ENCODE measurements at regions not wholly inside any gene's neighbourhood (a gene's known extent, or its start where the extent isn't known, plus 50 kb on each side); places are given as distances from the start of the nearest gene placed in this dataset.

DNA sequence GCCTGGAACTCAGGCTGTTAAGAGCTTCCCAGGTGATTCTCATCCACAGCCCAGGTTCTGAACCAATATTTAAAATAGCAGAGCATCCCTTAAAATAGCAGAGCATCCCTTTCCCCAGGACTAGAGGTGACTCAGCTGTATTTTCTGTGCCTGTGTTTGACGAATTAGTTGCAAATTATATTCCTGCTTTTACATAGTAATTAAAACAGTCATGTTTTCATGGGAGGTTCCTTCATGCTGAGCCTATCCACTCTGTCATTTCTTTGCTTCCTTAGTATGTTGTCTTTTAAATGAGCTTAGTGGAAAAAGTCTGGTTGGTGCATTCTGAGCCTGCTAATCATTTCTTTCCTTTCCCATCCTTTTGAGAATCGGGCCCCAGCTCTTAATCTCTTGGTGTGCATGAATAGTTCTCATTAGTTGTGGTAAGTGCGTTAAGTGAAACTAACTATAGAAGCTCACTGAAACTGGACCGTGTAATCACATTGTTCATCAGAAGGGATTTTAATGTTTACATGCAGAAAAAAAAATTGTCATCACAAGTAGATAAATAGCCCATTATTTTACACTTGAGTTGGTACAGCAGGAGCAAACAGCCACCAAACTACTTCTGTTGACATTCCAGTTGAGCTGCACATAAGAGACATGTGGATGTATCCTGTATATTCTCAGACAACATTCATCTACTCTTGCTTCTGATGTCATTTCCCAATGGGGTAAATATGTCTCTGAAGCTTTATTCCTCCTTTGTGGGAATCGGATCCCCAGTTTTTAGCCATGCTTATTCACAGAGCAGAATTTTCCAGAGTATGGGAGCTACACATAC, 596.9 kb upstream of the WWC1 start:
- no peak for DNase-seq
- in situ Hi-C loops (cut with HindIII; ENCODE audit: low pct_ligation_motif_present, low pct_unique_long_range_greater_than_20kb, low sequenced_read_pairs), result no loop called here

DNA sequence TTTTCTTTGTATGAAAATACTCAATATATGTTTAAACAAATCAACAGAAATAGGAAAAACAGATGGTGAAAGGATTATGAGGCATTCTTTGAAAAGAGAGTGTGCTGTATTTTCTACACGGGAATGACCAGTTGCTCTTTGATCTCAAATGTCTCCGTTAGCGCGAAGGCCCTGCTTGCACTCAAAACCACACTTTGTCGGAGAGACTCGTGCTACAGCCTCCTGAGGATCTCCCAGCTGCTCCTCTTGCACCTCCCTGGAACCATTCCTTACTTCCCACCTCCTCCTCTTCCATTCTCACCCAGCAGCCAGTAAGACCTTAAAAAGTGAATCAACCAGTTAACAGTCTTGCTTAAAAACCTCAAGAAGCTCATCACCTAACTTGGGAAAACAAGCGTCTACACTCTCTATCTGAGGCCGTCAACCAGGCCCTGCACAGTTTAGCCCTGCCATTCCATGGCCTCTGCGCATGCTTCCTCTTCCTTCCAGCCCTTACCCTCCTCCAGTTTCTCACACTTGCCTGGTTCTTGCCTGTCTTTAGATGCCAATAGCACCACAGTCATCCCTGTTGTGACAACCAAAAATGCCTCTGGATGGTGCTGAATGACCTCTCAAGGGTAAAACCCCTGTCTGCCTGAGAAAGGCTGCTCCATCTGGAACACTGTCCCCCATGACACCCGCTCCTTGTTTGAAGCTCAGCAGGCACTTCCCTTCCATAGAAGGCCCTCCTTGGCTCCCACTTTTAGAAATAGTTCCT, 594.7 kb upstream of the WWC1 start:
- DNase-seq, result no peak
- in situ Hi-C loops (cut with HindIII; ENCODE audit: low pct_ligation_motif_present, low pct_unique_long_range_greater_than_20kb, low sequenced_read_pairs), result no loop called here

DNA sequence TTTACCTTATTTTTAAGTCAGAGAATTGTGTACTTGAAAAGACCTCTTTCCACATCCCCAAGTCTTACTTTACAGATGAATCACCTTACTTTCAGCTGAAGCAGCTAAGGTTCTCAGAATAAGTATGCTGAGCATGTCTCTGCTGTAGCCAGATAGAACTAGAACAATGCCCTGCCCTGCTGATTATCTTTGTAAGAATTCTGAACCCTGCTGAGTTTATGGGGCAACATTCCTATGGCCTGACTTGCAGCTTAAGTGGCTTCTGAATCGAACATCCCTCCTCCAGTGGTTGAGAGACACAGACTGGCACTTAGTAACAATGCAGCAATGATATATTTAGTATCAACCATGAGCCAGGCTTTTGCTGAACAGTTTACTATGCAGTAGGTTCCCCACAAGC, 592.0 kb upstream of the WWC1 start:
- in situ Hi-C loops (cut with HindIII; ENCODE audit: low pct_ligation_motif_present, low pct_unique_long_range_greater_than_20kb, low sequenced_read_pairs), result no loop called here
- peak; percentile 97 for DNase-seq

DNA sequence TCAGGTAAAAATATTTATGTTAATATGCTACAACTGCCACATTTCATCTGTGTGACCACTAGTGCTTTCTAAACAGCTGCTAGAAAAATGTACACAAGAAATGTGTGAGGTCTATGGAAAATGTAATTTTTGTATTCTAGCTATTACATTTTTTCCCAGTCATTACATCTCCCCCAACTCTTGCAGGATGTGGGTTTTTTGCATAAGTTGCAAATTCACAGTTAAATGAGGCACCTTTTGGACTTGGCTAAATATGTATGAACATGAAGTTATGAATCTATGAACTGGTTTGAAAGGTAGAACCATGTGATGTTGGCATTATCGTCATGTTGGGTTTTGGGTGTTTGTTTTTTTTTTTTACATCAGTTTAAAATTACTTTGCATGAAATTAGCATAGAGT, 590.4 kb upstream of the WWC1 start:
- DNase-seq, result no peak
- in situ Hi-C loops (cut with HindIII; ENCODE audit: low pct_ligation_motif_present, low pct_unique_long_range_greater_than_20kb, low sequenced_read_pairs), result no loop called here

DNA sequence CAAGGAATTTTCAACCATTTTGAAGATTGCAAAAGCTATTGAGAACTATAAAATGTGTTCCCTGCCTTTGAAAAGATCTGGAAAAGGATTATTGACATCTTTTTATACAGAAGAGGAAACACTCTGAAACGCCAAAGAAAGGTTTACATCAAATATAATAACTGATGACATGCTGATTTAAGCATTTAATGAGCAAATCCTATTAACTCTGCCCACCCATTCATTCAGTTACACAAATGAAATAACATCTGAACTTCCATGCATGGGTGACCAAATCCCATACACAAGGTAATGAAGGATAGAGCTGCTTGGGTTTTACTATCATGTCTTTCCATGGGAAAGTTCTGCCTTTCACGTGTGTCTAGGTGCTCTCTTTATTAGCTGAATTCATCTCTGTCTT, 589.4 kb upstream of the WWC1 start:
- in situ Hi-C loops (cut with HindIII; ENCODE audit: low pct_ligation_motif_present, low pct_unique_long_range_greater_than_20kb, low sequenced_read_pairs), result no loop called here
- no peak for DNase-seq

DNA sequence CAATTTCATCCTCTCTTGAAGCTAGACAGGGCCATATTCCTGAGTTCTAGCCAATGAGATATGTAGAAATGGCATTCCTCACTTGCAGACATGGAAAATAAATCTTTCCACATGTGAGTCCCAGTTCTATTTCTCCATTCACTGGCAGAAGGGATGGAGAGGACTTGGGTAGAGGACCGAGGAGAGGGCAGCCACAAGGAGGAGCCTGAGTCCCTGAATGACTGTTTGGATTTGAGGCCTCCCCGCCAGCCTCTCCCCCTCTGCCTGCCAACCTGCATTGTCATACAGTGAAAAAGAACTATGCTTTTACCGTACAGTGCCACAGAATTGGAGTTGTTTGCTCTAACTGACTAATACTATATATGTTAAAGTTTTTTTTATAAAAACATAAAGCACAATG, 583.0 kb upstream of the WWC1 start:
- DNase-seq, result no peak
- in situ Hi-C loops (cut with HindIII; ENCODE audit: low pct_ligation_motif_present, low pct_unique_long_range_greater_than_20kb, low sequenced_read_pairs), result no loop called here

DNA sequence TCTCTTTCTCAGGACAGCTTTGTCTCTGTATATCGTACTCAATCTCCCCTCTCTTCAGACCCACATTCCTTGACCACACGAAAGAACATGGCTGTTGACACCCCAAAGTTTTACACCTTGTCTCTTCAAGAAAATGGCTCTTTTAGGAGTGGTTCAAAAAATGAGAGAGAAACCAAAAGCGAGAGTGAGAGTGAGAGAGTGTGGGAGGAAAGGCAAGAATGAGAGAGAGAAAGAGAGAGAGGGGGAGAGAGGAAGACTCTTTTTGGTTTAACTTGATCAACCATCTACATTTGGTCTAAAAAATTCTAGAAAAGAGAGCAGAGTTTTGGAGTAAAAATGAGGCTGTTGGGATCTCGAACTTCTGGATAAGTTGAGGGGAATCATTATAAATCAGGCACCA, 581.8 kb upstream of the WWC1 start:
- DNase-seq, result no peak
- in situ Hi-C loops (cut with HindIII; ENCODE audit: low pct_ligation_motif_present, low pct_unique_long_range_greater_than_20kb, low sequenced_read_pairs), result no loop called here

DNA sequence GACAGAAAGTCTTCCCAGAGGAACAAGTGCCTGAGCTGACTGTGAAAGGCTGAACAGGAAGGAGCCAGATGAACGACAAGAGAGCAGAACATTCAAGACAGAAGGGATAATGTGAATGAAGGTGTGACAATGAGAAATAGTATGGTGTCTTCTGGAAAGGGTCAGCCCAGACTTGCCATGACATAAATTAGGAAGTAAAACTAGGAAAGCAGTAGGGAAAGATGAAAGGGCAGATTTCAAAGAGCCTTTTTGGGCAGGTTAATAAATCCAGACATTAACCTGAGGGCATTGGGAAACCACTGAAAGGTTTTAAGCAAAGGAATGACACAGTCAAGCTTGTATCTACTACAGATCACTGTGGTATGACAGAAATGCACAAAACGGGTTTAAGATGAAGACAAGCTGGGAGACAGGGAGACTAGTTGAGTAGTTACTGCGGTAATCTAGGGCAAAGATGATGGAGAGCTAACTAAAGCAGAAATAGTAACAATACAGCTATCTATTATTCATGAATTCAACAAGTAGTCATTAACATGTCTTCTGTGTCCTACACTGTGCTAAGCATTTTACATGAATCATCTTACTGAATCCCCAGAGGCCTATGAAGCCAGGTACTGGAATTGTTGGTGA, 580.9 kb upstream of the WWC1 start:
- DNase-seq, result no peak
- in situ Hi-C loops (cut with HindIII; ENCODE audit: low pct_ligation_motif_present, low pct_unique_long_range_greater_than_20kb, low sequenced_read_pairs), result no loop called here

DNA sequence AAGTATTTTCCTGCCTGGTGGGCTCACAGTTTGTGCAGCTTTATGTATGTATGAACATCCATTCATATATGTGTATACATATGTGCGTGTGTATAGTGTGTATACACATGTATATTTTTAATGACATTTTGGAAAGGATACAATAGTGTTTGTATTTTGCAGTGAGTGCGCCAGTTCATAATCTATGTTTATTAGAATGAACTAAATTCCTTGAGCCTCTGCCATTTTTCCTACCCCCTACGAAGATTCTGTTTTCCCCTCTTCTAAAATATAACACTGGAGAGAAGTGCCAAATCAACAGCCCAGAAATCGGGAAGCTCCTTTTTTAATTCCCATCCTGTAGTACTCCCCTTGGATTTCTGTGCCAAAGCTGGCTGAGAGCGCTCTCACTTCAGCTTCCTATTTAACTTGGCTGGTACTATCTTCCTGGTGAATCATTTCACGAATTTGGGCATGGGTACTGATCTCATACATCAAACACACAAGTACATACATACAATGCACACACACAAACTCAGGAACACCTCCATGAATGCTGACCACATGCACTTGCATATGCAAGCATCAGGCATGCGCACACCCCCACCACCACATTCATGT, 578.4 kb upstream of the WWC1 start:
- in situ Hi-C loops (cut with HindIII; ENCODE audit: low pct_ligation_motif_present, low pct_unique_long_range_greater_than_20kb, low sequenced_read_pairs), result no loop called here
- no peak for DNase-seq

DNA sequence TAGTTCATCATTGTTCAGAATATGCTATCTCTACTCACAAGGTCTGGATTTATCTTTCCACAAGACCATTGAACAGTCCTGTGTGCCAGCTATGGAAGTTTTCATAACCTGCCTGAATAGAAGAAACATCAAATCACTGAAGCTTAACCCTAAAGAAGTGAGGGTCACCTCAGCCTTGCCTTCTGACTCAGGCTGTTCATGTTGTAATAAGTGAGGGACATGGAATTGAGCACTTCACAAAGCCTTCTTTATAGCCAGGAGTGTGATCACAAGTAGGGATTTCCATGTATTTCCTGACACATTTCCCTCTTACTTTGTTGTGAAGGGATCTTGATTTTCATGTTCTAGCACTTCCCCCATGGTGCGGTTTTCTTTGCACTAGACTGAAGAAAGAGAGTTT, 577.5 kb upstream of the WWC1 start:
- in situ Hi-C loops (cut with HindIII; ENCODE audit: low pct_ligation_motif_present, low pct_unique_long_range_greater_than_20kb, low sequenced_read_pairs), result no loop called here
- DNase-seq, result no peak

DNA sequence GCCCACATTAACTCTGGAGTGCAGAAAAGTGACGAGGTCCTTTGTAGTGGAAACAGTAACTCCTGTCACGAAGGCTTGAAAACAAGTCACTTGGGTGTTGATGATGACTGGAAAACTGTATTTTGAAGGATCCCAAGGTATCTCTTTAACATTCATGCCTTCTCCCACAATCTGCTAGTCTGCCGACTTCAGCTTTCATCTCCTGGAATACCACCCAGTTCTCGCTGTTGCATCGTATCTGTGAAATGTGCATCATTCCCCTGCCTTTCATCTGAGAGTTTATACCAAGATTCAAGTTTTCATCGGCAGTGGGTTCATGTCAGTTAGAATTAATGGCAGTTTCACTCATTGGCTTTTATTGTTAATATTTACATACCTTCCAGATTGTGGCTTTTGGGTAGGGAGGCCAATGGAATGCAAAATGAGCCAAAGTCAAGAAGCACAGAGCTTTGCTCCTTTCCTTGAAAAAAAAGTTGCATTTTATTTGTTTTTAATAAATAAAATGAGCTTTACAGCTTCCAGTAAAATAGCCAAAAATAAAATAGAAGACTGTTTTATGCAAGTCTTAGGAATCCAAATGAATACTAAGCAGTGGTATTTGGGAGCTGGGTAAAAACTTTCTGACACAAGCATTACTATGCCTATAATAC, 575.2 kb upstream of the WWC1 start:
- in situ Hi-C loops (cut with HindIII; ENCODE audit: low pct_ligation_motif_present, low pct_unique_long_range_greater_than_20kb, low sequenced_read_pairs), result no loop called here
- no peak for DNase-seq

DNA sequence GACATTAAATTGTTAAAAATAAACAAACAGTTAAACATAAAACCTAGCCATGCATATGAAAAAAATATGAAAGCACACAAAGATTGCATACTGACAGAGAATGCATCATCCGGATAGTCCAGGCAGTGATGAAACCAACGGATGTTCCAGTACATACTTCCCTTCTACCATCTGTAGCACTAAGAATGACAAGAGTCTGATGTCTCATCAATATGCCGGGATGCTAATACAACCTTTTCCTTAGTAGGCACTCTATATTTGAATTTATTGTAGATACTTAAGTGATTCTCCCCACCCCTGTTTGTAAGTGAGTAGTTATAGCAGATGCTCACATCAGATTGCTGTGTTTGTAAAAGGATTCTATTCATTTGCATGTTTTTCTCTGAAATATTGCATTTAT, 571.2 kb upstream of the WWC1 start:
- no peak for DNase-seq

DNA sequence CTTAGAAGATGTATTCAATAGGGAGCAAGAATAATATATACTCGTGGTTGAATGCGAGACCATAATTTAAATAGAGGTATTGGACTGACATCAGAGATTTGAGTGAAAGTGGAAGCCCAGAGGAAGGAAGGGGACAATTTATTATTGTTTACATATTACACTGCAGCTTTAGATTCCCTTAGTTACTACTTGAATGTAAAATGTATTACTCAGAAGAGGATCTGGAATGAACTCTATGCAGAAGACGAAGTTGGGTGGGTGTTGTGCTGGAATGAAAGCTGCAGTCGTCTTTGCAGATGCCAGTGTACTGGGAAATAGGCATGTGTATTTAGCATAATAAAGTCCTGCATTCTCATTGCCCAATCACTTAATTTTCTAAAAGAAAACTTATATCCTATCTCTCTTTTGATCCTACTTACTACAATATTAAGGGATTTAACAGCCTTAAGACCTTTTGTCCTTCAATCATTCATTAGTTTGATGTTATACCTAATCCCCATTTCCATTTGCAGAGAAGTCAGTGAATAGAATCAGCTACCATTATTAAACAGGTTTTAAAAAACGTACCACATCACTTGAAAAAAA, 570.7 kb upstream of the WWC1 start:
- no peak for DNase-seq
- in situ Hi-C loops (cut with HindIII; ENCODE audit: low pct_ligation_motif_present, low pct_unique_long_range_greater_than_20kb, low sequenced_read_pairs), result no loop called here

More for the DNA sequence above, 571.2 kb upstream of the WWC1 start:
- in situ Hi-C loops (cut with HindIII; ENCODE audit: low pct_ligation_motif_present, low pct_unique_long_range_greater_than_20kb, low sequenced_read_pairs), result no loop called here

DNA sequence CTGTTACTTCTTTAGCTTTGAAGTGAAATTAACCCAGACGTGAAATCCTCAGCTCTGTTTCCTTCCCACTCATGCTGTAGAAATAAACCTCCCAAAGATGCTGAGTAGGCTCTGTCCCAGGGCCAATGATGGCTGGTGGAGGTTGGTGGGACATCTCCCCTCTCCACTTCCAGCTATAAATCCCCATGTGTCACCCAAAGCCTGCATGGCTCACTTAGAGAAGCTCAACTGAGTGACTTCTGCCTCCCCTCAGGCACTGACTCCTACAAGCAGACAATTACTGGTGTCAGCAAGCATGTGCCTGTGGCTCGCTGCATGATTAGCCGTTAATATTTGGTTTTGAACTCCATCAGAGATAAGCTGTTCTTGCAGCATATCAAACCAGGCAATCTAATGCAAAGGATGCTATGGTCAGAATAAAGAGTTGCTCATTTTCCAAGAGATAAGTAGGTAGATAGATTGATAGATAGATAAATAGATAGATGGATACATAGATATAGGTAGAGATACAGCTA, 569.5 kb upstream of the WWC1 start:
- no peak for DNase-seq
- in situ Hi-C loops (cut with HindIII; ENCODE audit: low pct_ligation_motif_present, low pct_unique_long_range_greater_than_20kb, low sequenced_read_pairs), result no loop called here

DNA sequence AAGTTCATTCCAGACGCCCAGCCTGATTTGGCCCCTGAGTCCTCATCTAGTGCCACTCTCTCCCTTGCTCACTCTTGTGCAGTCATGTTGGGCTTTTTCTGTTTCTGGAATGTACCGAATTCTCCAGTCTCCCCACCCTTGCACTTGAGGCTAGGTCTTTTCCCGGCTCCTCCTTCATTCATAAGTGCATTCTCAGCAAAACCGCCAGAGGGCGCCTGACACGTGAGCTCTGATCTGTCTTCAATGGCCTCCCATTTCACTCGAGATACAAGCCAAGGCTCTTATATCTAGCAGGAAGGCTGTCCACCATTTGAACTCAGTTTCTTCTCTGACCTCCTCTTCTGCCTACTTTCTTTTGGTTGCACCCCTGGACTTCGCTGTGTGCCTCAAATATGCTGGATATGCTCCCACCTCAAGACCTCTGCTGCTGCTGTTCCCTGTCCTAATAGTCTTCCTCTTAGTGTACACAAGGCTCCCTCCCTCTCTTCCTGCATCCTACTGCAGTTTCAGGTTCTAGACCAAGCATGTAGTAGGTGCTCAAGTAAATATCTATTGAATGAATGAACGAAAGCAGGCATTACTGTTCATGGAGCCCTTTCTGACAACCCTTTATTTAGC, 568.1 kb upstream of the WWC1 start:
- in situ Hi-C loops (cut with HindIII; ENCODE audit: low pct_ligation_motif_present, low pct_unique_long_range_greater_than_20kb, low sequenced_read_pairs), result no loop called here
- DNase-seq, result peak; percentile 78

DNA sequence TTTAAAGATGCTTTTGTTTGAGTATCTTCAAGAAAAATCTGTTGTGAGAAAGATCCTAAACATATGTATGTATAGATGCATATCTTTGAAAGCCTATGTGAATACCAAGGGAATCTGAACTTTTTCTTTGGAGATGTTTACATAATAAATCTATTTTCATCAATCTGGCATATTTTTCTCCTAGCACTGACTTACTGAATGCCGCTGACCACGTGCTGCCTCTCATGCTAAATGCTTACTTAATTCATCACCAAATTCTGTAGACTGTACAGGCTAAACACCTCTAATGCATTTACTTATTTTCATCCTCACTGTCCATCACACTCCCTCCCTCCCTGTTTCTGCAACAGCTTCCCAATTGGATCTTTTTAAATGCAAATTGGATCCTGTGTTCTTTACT, 566.2 kb upstream of the WWC1 start:
- no peak for DNase-seq

DNA sequence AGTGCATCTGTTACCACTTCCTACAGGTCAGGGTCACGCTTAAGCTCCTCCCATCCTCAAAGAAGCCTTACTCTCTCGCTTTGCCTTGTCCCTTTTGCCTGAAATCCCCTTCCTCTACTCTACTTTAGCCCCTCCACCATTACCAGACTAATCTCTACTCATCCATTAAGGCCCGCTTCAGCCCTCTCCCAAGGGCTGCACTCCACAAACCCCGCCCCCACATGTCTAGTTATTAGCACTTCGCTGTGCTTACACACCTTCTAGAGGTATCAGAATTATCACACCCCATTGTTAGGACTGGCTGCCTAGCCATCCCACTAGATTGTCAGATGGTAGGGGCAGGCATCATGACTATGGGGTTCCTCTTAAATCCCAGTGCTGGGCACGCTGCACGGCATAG, 565.7 kb upstream of the WWC1 start:
- in situ Hi-C loops (cut with HindIII; ENCODE audit: low pct_ligation_motif_present, low pct_unique_long_range_greater_than_20kb, low sequenced_read_pairs), result no loop called here
- no peak for DNase-seq

More for the DNA sequence above, 566.2 kb upstream of the WWC1 start:
- in situ Hi-C loops (cut with HindIII; ENCODE audit: low pct_ligation_motif_present, low pct_unique_long_range_greater_than_20kb, low sequenced_read_pairs), result no loop called here

DNA sequence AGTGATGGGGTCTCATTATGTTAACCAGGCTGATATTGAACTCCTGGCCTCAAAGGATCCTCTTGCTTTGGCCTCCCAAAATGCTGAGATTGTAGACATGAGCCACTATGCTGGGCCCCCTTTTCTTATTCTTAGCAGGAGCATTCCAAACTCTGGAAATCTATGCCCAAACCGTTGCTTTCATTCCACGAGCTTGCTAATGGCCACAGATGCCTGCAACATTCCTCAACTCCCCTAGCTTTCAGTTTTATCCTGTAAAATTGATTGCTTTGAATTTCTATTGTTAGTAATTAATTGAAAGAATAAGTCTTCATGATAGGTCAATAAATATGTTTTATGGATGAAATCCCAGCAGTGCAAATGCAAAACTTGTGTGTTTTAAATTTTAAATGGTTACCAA, 564.8 kb upstream of the WWC1 start:
- in situ Hi-C loops (cut with HindIII; ENCODE audit: low pct_ligation_motif_present, low pct_unique_long_range_greater_than_20kb, low sequenced_read_pairs), result no loop called here
- DNase-seq, result no peak
